ENCODE measurements at regions not wholly inside any gene's neighbourhood (a gene's known extent, or its start where the extent isn't known, plus 50 kb on each side); places are given as distances from the start of the nearest gene placed in this dataset.
A peak's percentile ranks its signal among the peaks of the same experiment; 100 is the strongest.
"Not testable (repeated sequence)": the region's sequence is repeated elsewhere in the genome, so short reads cannot be mapped to it uniquely, and the experiment has no call there.

DNA sequence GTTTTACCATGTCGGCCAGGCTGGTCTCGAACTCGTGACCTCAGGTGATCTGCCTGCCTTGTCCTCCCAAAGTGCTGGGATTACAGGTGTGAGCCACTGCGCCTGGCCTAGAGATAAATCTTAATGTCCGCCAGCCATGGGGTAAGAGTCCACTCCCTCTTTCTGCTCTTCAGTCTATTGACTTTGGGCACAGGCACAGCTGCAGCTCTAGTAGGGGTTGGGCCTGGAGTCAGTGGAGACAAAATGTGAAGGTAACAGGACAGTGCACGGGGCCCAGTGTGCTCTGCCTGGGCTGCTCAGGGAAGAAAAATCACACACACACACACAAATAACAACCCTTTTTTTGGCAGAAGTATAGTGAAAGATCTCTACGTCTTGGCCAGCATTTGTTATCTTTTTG is 209.5 kb downstream of the NPIPA7 start:
- H3K27ac ChIP-seq (ENCODE audit: low read length); ATAC-seq; H3K9me3 ChIP-seq (ENCODE audit: control insufficient read depth, low read length); H3K4me3 ChIP-seq (ENCODE audit: low read length); H3K27me3 ChIP-seq (ENCODE audit: control insufficient read depth, insufficient read depth); DNase-seq; intact Hi-C loops (cut with DNase I); H3K4me1 ChIP-seq (ENCODE audit: control insufficient read depth, insufficient read depth, low read length): not testable (repeated sequence)
- WGBS, result 84% methylated on average over 7 of the region's 7 CpGs

DNA sequence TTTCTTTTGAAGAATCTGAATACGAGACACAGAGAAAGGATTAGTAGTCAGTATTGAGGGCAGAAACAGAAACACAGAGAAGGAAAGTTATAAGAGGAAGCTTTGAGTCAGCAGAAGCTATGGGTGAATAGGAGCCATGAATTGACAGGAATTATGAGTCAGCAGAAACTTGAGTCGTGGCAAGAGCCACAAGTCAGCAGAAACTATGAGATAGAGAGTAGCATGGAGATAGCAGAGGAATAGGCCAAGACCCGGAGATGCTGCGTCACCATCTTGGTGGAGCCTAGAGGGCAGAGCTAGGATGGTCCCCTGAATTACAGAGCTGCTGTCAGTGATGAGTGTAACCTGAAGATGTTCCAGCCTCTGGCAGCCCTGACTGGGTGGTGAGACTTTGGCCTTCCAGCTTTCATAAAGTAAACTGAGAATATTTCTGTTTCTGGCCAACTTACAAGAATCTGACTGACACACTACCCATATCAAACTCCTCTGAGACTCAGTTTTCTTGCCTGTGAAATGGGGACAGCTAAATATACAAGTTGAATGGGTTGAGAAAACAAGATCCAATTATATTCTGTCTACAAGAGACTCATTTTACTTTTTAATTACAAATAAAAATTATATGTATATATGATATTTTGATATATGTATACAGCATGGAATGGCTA is 211.8 kb downstream of the NPIPA7 start:
- DNase-seq; H3K27me3 ChIP-seq (ENCODE audit: control insufficient read depth, insufficient read depth); H3K4me1 ChIP-seq (ENCODE audit: control insufficient read depth, insufficient read depth, low read length); intact Hi-C loops (cut with DNase I); H3K27ac ChIP-seq (ENCODE audit: low read length); H3K9me3 ChIP-seq (ENCODE audit: control insufficient read depth, low read length); H3K4me3 ChIP-seq (ENCODE audit: low read length); ATAC-seq: not testable (repeated sequence)
- 35% methylated on average over 2 of the region's 4 CpGs for WGBS

DNA sequence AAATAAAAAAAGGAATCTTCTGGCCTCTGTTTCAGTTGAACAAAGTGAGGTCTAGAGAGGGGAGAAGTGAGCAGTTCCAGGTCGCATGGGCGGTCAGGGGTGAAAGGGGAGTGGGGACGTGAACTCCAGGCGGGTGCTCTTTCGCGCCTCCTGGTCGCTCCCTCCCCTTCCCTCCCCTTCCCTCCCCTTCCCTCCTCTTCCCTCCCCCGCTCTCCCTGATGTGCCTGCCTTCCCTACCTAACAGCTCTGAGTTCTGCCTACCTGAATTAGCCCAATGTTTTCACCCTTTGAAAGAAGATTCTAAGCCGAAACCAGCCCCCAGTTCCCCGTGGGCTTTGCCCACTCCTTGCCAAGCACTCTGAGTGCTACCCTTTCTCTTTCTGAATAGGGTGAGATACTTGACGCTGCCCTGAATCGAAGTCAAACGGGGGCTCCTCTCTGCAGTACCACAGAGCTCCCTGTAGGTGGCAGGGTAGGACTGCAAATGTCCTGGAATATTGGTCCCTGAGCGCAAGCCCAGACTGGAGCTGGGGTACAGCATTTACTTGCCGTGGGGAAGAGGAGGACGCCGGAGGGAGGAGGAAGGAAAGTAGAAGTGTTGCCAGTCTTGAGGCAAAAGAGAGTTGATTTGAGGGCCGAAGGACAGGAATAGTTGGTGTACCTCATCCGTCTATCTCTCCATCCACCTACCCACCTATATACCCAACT is 214.4 kb downstream of the NPIPA7 start:
- H3K4me1 ChIP-seq (ENCODE audit: control insufficient read depth, insufficient read depth, low read length); H3K9me3 ChIP-seq (ENCODE audit: control insufficient read depth, low read length); H3K4me3 ChIP-seq (ENCODE audit: low read length); H3K27me3 ChIP-seq (ENCODE audit: control insufficient read depth, insufficient read depth); H3K27ac ChIP-seq (ENCODE audit: low read length); intact Hi-C loops (cut with DNase I): not testable (repeated sequence)
- ATAC-seq (peak; percentile 85 to 88), DNase-seq (peak in 2 of 3 donors; percentile 18 to 45)
- WGBS, result 9% methylated on average over 17 of the region's 19 CpGs

DNA sequence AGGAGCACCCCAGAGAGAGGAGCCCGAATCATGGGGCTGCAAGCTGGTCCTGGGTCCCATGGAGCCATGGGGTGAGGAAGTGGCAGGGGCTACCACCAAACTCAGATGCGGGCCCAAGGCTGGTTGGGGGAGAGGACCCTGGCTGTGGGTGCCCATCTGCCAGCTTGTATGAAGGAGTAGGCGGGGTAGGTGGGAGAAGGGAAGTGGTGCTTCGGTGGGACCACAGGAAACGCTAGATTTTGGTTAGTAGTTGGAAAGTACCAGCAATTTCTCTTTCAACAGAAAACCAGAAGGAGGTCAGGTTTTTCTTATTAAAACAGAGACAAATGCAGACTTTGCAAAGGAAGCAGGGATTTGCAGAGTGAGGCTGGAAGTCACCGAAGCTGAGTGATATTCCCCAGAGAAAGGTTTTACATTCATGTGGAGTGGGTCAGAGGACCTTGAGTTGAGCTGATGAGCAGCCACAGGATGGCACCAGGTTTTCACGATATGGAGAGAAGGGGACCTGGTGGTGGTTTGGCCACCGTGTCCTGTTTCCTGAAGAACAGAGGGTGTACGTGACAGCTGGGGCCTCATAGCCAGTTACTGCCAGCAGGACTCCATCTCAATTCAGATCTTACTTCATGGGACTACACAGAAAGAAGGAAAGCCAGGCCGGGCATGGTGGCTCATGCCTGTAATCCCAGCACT is 216.2 kb downstream of the NPIPA7 start:
- H3K4me3 ChIP-seq (ENCODE audit: low read length); intact Hi-C loops (cut with DNase I); H3K27ac ChIP-seq (ENCODE audit: low read length); H3K4me1 ChIP-seq (ENCODE audit: control insufficient read depth, insufficient read depth, low read length); H3K9me3 ChIP-seq (ENCODE audit: control insufficient read depth, low read length); ATAC-seq; H3K27me3 ChIP-seq (ENCODE audit: control insufficient read depth, insufficient read depth); DNase-seq: not testable (repeated sequence)
- WGBS, result 36% methylated on average over 3 of the region's 10 CpGs

DNA sequence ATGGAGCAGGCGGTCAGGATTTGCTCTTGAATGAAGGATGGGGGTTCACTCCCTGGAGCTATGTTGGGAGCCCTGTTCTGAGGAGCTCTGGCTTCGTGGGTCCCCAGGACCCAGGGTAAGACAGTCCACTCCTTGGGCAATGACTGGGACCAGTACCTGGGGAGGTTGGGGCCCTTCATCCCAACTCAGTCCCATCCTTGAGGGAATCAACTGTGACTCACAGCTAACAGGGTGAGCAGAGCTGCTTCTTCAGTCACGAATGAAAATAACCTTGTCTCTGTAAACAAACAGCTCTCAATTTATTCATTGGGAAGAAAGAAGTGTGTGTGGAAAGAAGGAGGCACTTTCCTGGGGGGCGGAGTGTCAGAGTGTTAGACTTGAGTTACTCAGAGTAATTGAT is 222.3 kb downstream of the NPIPA7 start:
- H3K9me3 ChIP-seq (ENCODE audit: control insufficient read depth, low read length); ATAC-seq; intact Hi-C loops (cut with DNase I); H3K27ac ChIP-seq (ENCODE audit: low read length); H3K27me3 ChIP-seq (ENCODE audit: control insufficient read depth, insufficient read depth); DNase-seq; H3K4me1 ChIP-seq (ENCODE audit: control insufficient read depth, insufficient read depth, low read length); H3K4me3 ChIP-seq (ENCODE audit: low read length): not testable (repeated sequence)
- 69% methylated on average over 3 of the region's 4 CpGs for WGBS

DNA sequence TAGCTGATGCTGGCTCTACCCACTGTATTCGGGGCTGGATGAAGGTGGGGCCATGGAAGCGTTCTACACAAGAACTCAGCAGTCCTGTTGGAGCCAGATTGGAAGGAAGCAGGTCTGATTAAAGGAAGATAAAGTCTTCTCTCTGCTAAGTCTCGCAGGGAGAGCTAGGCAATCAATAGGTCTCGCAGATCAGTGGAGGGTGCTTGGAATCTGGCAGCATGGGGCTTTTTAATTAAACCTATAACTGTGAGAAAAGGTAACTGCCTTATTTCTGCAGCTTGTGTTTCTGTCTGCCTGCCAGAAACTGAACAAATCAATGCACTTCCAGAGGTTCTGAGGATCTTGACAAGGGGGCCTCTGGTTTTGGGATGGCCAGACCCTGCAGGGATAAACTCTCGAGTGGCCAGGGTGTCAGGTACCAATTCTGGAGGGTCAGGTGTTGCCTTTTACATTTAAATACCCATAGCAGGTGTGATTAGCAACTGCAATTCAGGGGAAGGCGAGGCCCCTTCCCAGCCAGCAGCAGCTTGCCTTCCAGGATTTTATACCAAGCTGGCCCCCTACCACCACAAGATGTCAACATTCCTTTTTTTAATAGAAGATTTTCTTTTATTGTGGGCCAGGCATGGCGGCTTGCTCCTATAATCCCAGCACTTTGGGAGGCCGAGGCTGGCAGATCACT is 228.6 kb downstream of the NPIPA7 start:
- H3K4me3 ChIP-seq (ENCODE audit: low read length); H3K27ac ChIP-seq (ENCODE audit: low read length); H3K27me3 ChIP-seq (ENCODE audit: control insufficient read depth, insufficient read depth); H3K4me1 ChIP-seq (ENCODE audit: control insufficient read depth, insufficient read depth, low read length); ATAC-seq; intact Hi-C loops (cut with DNase I); H3K9me3 ChIP-seq (ENCODE audit: control insufficient read depth, low read length); DNase-seq: not testable (repeated sequence)
- 51% methylated on average over 4 of the region's 8 CpGs for WGBS

DNA sequence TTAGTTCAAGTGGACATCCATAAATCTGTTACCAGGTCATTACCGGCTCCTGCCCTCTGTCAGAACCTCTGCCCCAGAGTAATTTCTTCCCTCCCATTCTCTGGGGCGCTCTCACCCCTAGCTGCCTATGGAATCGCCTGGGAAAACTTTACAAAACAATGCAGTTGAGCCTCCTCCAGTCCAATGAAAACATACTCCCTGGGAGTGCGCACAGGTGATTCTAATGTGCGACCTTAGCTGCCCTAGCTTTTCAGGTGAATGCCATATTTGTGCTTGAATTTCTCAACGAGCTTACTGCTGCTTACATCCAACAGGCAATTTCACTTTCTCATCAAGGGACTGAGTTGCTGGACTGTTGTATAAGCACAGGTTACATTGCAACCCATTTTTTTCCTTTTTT is 230.7 kb downstream of the NPIPA7 start:
- H3K27ac ChIP-seq (ENCODE audit: low read length); DNase-seq; ATAC-seq; H3K4me3 ChIP-seq (ENCODE audit: low read length); H3K9me3 ChIP-seq (ENCODE audit: control insufficient read depth, low read length); H3K4me1 ChIP-seq (ENCODE audit: control insufficient read depth, insufficient read depth, low read length); H3K27me3 ChIP-seq (ENCODE audit: control insufficient read depth, insufficient read depth); intact Hi-C loops (cut with DNase I): not testable (repeated sequence)
- WGBS, result 65% methylated on average over 6 of the region's 6 CpGs

DNA sequence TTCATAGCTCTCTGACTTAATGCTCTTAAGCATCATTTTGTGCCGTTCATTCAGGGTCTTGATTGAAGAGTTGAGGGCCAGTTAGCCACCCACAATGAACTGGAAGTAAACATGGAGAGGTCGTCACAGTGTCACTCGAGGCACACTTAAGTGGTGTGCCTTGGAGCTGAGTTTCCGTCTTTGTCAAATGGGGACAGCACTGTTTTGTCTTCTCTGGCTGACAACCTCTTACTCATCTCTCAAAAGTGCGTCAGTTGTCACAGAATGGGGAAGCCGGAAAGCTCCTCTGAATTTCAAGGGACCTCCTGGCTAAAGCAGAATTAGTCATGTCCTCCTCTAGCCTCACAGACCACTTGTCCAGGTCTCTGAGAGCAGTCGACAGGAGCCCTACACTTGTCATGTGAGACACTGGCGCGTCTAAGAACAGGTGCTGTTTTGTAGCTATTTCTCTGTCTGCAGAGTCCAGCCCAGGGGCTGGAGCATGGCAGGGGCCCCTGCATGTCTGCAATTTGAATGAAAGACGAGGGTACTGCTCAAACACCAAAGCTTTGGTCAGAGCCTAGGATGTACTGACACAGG is 231.5 kb downstream of the NPIPA7 start:
- H3K4me1 ChIP-seq (ENCODE audit: control insufficient read depth, insufficient read depth, low read length); H3K27me3 ChIP-seq (ENCODE audit: control insufficient read depth, insufficient read depth); H3K27ac ChIP-seq (ENCODE audit: low read length); intact Hi-C loops (cut with DNase I); DNase-seq; H3K9me3 ChIP-seq (ENCODE audit: control insufficient read depth, low read length); ATAC-seq; H3K4me3 ChIP-seq (ENCODE audit: low read length): not testable (repeated sequence)
- WGBS, result 57% methylated on average over 6 of the region's 10 CpGs

DNA sequence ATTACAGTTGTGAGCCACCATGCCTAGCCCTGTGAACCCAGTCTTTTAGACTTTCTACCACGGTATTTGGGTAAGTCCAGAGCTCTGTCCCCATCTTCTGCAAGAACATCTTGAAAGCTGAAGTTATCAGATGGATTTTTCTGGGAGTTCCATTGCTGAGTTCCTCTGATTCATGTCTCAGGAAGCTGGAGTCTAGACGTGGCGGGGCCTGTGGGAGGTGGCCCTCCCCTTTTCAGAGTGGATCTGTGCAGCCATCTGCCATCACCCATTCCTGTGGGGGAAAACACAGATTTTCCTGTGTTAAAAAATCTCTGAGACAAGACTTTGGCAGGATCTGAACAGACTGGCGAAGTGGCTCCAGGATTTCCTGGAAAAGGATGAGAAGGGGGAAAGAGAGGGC is 234.3 kb downstream of the NPIPA7 start:
- 24% methylated on average over 2 of the region's 4 CpGs for WGBS
- ATAC-seq, result not testable (repeated sequence)

DNA sequence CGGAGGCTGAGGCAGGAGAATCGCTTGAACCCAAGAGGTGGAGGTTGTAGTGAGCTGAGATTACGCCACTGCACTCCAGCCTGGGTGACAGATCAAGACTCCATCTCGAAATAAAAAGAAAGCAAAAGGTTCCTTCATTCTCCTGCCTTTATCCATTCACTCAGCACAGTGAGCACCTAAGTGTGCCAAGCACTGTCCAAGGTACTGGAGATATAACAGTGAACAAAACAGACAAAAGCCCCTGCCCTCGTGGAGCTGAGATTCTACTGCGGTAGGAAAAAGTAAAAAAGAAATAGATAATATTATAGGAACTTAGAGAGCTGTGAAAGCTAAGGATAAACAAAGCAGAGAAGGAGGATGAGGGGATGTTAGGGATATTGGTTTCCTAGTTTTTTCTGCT is 235.5 kb downstream of the NPIPA7 start:
- H3K27ac ChIP-seq (ENCODE audit: low read length); H3K9me3 ChIP-seq (ENCODE audit: control insufficient read depth, low read length); intact Hi-C loops (cut with DNase I); ATAC-seq; H3K4me1 ChIP-seq (ENCODE audit: control insufficient read depth, insufficient read depth, low read length); DNase-seq; H3K27me3 ChIP-seq (ENCODE audit: control insufficient read depth, insufficient read depth); H3K4me3 ChIP-seq (ENCODE audit: low read length): not testable (repeated sequence)
- 72% methylated on average over 6 of the region's 6 CpGs for WGBS

More for the DNA sequence above, 234.3 kb downstream of the NPIPA7 start:
- H3K4me1 ChIP-seq (ENCODE audit: control insufficient read depth, insufficient read depth, low read length); H3K27me3 ChIP-seq (ENCODE audit: control insufficient read depth, insufficient read depth); H3K4me3 ChIP-seq (ENCODE audit: low read length); H3K9me3 ChIP-seq (ENCODE audit: control insufficient read depth, low read length); DNase-seq; H3K27ac ChIP-seq (ENCODE audit: low read length); intact Hi-C loops (cut with DNase I): not testable (repeated sequence)
